ENCODE measurements at regions not wholly inside any gene's neighbourhood (a gene's known extent, or its start where the extent isn't known, plus 50 kb on each side); places are given as distances from the start of the nearest gene placed in this dataset.

GRCh38 chr12:89884952-89885351 lies 176.3 kb upstream of the ATP2B1 start:
- TF ChIP-seq, protein P1, sequence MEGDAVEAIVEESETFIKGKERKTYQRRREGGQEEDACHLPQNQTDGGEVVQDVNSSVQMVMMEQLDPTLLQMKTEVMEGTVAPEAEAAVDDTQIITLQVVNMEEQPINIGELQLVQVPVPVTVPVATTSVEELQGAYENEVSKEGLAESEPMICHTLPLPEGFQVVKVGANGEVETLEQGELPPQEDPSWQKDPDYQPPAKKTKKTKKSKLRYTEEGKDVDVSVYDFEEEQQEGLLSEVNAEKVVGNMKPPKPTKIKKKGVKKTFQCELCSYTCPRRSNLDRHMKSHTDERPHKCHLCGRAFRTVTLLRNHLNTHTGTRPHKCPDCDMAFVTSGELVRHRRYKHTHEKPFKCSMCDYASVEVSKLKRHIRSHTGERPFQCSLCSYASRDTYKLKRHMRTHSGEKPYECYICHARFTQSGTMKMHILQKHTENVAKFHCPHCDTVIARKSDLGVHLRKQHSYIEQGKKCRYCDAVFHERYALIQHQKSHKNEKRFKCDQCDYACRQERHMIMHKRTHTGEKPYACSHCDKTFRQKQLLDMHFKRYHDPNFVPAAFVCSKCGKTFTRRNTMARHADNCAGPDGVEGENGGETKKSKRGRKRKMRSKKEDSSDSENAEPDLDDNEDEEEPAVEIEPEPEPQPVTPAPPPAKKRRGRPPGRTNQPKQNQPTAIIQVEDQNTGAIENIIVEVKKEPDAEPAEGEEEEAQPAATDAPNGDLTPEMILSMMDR (IDR thresholded peaks at IDR 0.05; ENCODE audit: low read depth, low read length, missing input control) = no peak
- no peak for TF ChIP-seq ATF3 (IDR thresholded peaks at IDR 0.05)
- no peak for TF ChIP-seq HNF4G (IDR thresholded peaks at IDR 0.05)
- TF ChIP-seq, protein P2, sequence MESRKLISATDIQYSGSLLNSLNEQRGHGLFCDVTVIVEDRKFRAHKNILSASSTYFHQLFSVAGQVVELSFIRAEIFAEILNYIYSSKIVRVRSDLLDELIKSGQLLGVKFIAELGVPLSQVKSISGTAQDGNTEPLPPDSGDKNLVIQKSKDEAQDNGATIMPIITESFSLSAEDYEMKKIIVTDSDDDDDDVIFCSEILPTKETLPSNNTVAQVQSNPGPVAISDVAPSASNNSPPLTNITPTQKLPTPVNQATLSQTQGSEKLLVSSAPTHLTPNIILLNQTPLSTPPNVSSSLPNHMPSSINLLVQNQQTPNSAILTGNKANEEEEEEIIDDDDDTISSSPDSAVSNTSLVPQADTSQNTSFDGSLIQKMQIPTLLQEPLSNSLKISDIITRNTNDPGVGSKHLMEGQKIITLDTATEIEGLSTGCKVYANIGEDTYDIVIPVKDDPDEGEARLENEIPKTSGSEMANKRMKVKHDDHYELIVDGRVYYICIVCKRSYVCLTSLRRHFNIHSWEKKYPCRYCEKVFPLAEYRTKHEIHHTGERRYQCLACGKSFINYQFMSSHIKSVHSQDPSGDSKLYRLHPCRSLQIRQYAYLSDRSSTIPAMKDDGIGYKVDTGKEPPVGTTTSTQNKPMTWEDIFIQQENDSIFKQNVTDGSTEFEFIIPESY (IDR thresholded peaks at IDR 0.05) = no peak
- no peak for TF ChIP-seq RAD21 (IDR thresholded peaks at IDR 0.05)
